Pancreas (tissue), 10 donors: ENCODE measurements at regions not wholly inside any gene's neighbourhood (a gene's known extent, or its start where the extent isn't known, plus 50 kb on each side); places are given as distances from the start of the nearest gene placed in this dataset.

Experiments used
- ATAC-seq, 4 donors: fragments of 200-7000 bp; cut with Tn5 transposase; one replicate each; pipeline versions ENCODE4 v1.8.0 to v1.9.1; 2020; ENCODE audit warnings: mild to moderate bottlenecking in 4 of 4, moderate library complexity in 4 of 4
- DNase-seq, 6 donors: peaks; one replicate each; pipeline ENCODE4 v3.0.0-alpha.2; 2020
- FAIRE-seq: peaks from 2 replicates; lab custom pipeline; 2012; peaks lifted over from hg19 to GRCh38; lab: Jason Lieb, UNC
- H3K27ac ChIP-seq, 4 donors: fragments of 200-600 bp; sonication (generic); 1 replicate in 3 of 4; 2 replicates in 1 of 4; pipeline versions ENCODE4 v1.5.0 to v1.8.0; 2020
- H3K27me3 ChIP-seq, 4 donors: fragments of 200-600 bp; one replicate each; pipeline ENCODE4 v1.8.0; 2021
- H3K36me3 ChIP-seq, 3 donors: fragments of 200-600 bp; sonication (generic) in 1 of 3; one replicate each; pipeline versions ENCODE4 v1.5.0 to v1.8.0; 2020 to 2021
- H3K4me1 ChIP-seq, 3 donors: fragments of 200-600 bp; one replicate each; pipeline ENCODE4 v1.8.0; 2021
- H3K4me3 ChIP-seq, 4 donors: fragments of 200-600 bp; sonication (generic) in 2 of 4; one replicate each; pipeline versions ENCODE4 v1.5.0 to v1.8.0; 2020 to 2021
- H3K9me3 ChIP-seq, 4 donors: fragments of 200-600 bp; one replicate each; pipeline ENCODE4 v1.8.0; 2021
- WGBS, 2 donors: extraction: QIAGEN DNeasy Blood & Tissue Kit; methylation state at CpG; one replicate each; pipeline ENCODE4 v1.1.7; 2013; 5-methylcytosine and 5-hydroxymethylcytosine counted together
- intact Hi-C, 3 donors: fragments of 100-400 bp; cut with DNase I; formaldehyde crosslinking; loops; one replicate each; pipeline versions ENCODE4 v1.11.1 to v1.14.2; 2022
- TF ChIP-seq, protein P1 (sequence below), 4 donors: fragments of 200-600 bp; sonication (generic) in 3 of 4; IDR thresholded peaks; one replicate each; pipeline versions ENCODE4 v1.5.0 to v1.8.0; 2021; ENCODE audit warnings: antibody characterized with exemption in 4 of 4
- donor health status: healthy with polysubstance abuse.
- donor health status: DM: no; HTN: no; CAD: no; lungs with moderate emphysema.
- donor health status: DM: no; HTN: no; CAD: no.
- donor health status: control.
- donor health status: control.
- donor health status: Bipolar disorder and iron deficiency.
- donor health status: DM: yes; HTN: yes; CAD: no.
- donor health status: DM: no; HTN: no; CAD: no.
- donor health status: DM: no; HTN: no; CAD: no.
- donor health status: DM: yes; HTN: yes; CAD: no.

DNA sequence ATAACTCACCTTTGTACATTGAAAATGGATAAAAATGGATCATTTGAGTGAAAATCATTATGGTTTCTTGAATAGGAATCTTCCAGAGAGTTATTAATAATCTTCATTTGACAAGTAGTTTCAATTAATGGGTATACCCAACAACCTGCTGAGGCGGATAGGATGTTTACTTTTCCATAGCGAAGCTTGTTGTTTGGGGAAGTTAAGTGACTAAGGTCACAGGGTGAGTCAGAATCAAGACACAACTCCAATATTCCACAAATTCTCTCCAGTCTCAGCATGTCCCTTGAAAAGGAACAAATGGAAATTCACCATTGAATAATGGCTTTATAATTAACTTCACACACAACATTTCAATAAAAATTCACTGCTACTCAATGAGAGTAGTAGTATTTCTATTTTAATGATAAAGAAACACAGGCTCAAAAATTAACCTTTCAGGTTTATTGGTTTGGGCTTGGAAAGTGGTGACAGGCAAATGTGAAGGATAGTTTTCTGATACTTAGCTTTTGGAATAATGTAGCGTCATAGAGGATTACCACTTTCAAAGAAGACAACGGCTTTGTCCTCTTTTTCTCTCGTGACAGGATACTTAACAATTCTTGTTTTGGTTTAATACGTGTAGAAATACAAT lies 211.3 kb downstream of the GPD2 start:
- TF ChIP-seq, protein P1, sequence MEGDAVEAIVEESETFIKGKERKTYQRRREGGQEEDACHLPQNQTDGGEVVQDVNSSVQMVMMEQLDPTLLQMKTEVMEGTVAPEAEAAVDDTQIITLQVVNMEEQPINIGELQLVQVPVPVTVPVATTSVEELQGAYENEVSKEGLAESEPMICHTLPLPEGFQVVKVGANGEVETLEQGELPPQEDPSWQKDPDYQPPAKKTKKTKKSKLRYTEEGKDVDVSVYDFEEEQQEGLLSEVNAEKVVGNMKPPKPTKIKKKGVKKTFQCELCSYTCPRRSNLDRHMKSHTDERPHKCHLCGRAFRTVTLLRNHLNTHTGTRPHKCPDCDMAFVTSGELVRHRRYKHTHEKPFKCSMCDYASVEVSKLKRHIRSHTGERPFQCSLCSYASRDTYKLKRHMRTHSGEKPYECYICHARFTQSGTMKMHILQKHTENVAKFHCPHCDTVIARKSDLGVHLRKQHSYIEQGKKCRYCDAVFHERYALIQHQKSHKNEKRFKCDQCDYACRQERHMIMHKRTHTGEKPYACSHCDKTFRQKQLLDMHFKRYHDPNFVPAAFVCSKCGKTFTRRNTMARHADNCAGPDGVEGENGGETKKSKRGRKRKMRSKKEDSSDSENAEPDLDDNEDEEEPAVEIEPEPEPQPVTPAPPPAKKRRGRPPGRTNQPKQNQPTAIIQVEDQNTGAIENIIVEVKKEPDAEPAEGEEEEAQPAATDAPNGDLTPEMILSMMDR (IDR thresholded peaks at IDR 0.05) = no peak
- H3K4me3 ChIP-seq = no peak overlapping the region
- 70 to 78% methylated on average over 6 of the region's 6 CpGs for WGBS, 2 donors
- FAIRE-seq (no peak), ATAC-seq (no peak), DNase-seq (no peak)
- no peaks in the 10 kb centered on the region for H3K4me1 ChIP-seq
- no peaks in the 10 kb centered on the region for H3K9me3 ChIP-seq
- H3K36me3 ChIP-seq = no peaks in the 10 kb centered on the region
- intact Hi-C loops = no loop called here
- H3K27me3 ChIP-seq = no peaks in the 10 kb centered on the region
- H3K27ac ChIP-seq = no peak overlapping the region

DNA sequence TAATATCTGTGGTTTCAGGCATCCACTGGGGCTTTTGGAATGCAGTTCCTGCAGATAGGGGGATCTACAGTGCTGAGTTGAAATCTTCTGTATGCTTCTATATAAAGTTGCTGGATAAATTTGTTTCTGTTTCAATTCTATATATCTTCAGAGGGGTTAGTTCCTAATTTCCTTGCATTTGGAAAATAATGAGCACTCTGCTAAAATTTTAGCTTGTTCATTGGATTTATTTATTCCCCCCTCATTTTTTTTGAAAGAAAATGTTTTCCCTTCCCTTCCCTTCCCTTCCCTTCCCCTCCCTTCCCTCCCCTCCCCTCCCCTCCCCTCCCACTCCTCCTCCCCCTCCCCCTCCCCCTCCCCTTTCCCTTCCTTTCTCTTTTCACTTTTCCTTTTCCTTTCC lies 212.3 kb downstream of the GPD2 start:
- Histone ChIP-seq H3K9me3 (no peaks in the 10 kb centered on the region), H3K27me3 (no peaks in the 10 kb centered on the region), H3K4me1 (peaks cover 5 to 10% (median 7%) of the 10 kb centered on the region in 3 donors), H3K36me3 (no peaks in the 10 kb centered on the region), H3K27ac (no peak overlapping the region), H3K4me3 (no peak overlapping the region)
- intact Hi-C loops = no loop called here
- DNase-seq (no peak), ATAC-seq (no peak), FAIRE-seq (no peak)
- TF ChIP-seq, protein P1 (IDR thresholded peaks at IDR 0.05) = no peak

DNA sequence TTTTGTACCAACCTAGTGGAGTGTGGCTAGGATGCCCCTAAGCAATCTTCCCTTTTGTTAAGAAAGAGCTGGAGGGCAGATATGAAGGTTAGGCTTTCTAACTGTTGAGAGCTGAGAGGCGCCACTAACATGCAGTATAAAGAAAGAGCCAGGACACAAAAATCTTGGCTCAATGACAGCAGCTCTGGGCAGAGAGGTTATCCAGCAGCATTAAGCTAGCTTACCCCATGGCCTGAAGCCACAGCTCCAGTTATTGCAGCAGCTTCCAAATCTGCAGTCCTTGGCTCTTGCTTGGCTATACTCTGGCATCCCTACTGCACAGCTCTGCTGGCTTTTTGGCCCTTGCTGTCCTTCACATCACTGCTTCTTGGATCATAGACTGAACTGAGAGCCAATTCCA lies 213.4 kb downstream of the GPD2 start:
- FAIRE-seq = no peak

GRCh38 chr2:156652691-156653090 lies 216.5 kb downstream of the GPD2 start:
- Histone ChIP-seq H3K4me3 (no peak overlapping the region), H3K4me1 (peaks cover 7 to 13% (median 8%) of the 10 kb centered on the region in 3 donors), H3K36me3 (no peaks in the 10 kb centered on the region), H3K9me3 (no peaks in the 10 kb centered on the region), H3K27ac (no peak overlapping the region), H3K27me3 (no peaks in the 10 kb centered on the region)
- no peak for DNase-seq
- no peak for ATAC-seq
- TF ChIP-seq, protein P1 (IDR thresholded peaks at IDR 0.05) = no peak
- intact Hi-C loops = no loop called here
- FAIRE-seq = no peak

More for the DNA sequence above, 213.4 kb downstream of the GPD2 start:
- intact Hi-C loops = no loop called here
- TF ChIP-seq, protein P1 (IDR thresholded peaks at IDR 0.05) = no peak
- peaks cover 7 to 13% (median 8%) of the 10 kb centered on the region in 3 donors for H3K4me1 ChIP-seq
- DNase-seq = no peak
- no peak overlapping the region for H3K4me3 ChIP-seq
- H3K27me3 ChIP-seq = no peaks in the 10 kb centered on the region
- peak in 2 of 4 donors; percentile 27 to 40 for ATAC-seq
- WGBS, 2 donors = 81 to 90% methylated on average over 1 of the region's 1 CpG
- H3K27ac ChIP-seq = no peak overlapping the region
- H3K36me3 ChIP-seq = no peaks in the 10 kb centered on the region
- H3K9me3 ChIP-seq = no peaks in the 10 kb centered on the region

DNA sequence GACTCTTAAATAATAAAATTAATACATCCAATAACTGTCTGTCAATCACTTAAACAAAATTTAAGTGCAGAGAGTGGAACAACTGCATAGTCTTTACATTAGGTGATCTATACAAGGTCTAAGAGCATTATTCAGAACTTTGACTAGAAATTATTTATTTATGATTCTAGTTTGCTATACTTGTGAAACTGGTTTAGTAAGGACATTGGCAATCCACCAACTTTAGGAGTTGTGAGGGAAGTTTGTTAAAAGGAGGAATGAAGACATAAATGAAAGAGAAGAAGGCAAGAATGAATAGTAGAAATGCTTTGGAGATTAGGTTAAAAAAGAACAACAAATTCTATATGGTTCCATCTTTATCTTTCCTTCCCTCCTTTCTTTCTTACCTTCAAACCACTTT lies 217.5 kb downstream of the GPD2 start:
- no peak for DNase-seq
- no peak for FAIRE-seq
- H3K27me3 ChIP-seq = no peaks in the 10 kb centered on the region

More for the DNA sequence above, 217.5 kb downstream of the GPD2 start:
- peaks cover 7 to 13% (median 8%) of the 10 kb centered on the region in 3 donors for H3K4me1 ChIP-seq
- H3K4me3 ChIP-seq = no peak overlapping the region
- no peaks in the 10 kb centered on the region for H3K9me3 ChIP-seq
- no peak overlapping the region for H3K27ac ChIP-seq
- TF ChIP-seq, protein P1 (IDR thresholded peaks at IDR 0.05) = no peak
- H3K36me3 ChIP-seq = no peaks in the 10 kb centered on the region
- ATAC-seq = peak in 2 of 4 donors; percentile 24 to 38
- intact Hi-C loops = no loop called here
